Activated naive CD4-positive, alpha-beta T cell treated with anti-CD3 and anti-CD28 coated beads, Interleukin-2, amount 50 U/mL, for 24 hours (primary cell): ENCODE measurements at regions not wholly inside any gene's neighbourhood (a gene's known extent, or its start where the extent isn't known, plus 50 kb on each side); places are given as distances from the start of the nearest gene placed in this dataset.
"Not testable (repeated sequence)": the region's sequence is repeated elsewhere in the genome, so short reads cannot be mapped to it uniquely, and the experiment has no call there.

Experiments
- H3K27ac Mint-ChIP-seq: one replicate; pipeline ENCODE4 v1.8.0; 2021; ENCODE audit warnings: mild to moderate bottlenecking, mixed read lengths
- H3K27me3 Mint-ChIP-seq: one replicate; pipeline ENCODE4 v1.8.0; 2021; ENCODE audit warnings: mixed read lengths
- H3K36me3 Mint-ChIP-seq: one replicate; pipeline ENCODE4 v1.8.0; 2021; ENCODE audit warnings: mixed read lengths
- H3K4me1 Mint-ChIP-seq: one replicate; pipeline ENCODE4 v1.8.0; 2021; ENCODE audit warnings: mixed read lengths
- H3K4me3 Mint-ChIP-seq: one replicate; pipeline ENCODE4 v1.8.0; 2021; ENCODE audit warnings: mild to moderate bottlenecking, mixed read lengths
- H3K9me3 Mint-ChIP-seq: one replicate; pipeline ENCODE4 v1.8.0; 2021; ENCODE audit warnings: mixed read lengths

DNA sequence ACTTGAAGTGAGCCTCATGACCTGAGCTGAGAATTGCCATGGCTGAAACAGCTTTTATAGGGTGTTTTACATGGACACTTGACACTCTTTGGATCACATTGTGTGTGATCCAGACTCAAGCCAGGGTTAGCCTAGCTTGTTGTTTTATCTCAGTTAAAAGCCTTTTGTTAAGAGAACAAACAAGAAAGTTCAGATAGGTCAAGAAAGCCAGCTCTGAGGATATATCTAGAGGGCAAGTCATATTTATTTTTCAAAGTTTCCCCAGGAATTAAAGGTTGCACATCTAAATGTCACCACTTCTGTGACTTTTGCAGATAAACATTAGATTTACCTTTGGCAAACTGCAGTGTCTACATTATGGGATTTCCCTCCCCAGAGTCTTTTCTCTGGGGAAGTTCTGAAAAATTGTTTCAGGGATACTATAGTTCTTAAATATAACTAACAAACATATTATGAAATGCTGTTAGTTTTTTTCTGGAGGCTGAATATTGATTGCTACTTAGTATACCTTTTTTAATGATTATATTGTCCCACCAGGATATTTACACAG lies 134.5 kb downstream of the C9orf152 start:
- Mint-ChIP-seq H3K4me3 (no peak overlapping the region), H3K27me3 (no peaks in the 10 kb centered on the region), H3K27ac (no peak overlapping the region), H3K9me3 (no peaks in the 10 kb centered on the region), H3K4me1 (no peaks in the 10 kb centered on the region), H3K36me3 (no peaks in the 10 kb centered on the region)

GRCh38 chr9:110076894-110077725 lies 130.8 kb downstream of the C9orf152 start:
- Mint-ChIP-seq H3K36me3 (no peaks in the 10 kb centered on the region), H3K4me1 (peaks cover 17% of the 10 kb centered on the region), H3K9me3 (no peaks in the 10 kb centered on the region), H3K27me3 (no peaks in the 10 kb centered on the region), H3K4me3 (no peak overlapping the region), H3K27ac (no peak overlapping the region)

DNA sequence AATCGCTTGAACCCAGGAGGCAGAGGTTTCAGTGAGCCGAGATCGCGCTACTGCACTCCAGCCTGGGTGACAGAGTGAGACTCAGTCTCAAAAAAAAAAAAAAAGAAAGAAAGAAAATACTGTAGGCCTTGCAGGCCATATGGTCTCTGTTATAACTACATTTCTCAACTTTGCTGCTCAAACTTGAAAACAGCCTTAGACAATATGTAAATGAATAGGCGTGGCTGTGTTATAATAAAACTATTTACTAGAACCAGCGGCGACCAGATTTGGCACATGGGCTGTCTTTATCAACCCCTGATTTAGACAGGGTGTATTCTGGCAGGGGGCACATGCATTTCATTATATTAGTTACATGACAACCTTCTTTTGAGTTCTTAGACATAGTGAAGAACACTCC lies 130.0 kb downstream of the C9orf152 start:
- Mint-ChIP-seq H3K4me1 (peaks cover 17% of the 10 kb centered on the region), H3K4me3 (no peak overlapping the region)

GRCh38 chr9:110078604-110079003 lies 129.4 kb downstream of the C9orf152 start:
- no peaks in the 10 kb centered on the region for H3K27me3 Mint-ChIP-seq
- no peaks in the 10 kb centered on the region for H3K36me3 Mint-ChIP-seq
- no peak overlapping the region for H3K4me3 Mint-ChIP-seq
- H3K27ac Mint-ChIP-seq, result no peak overlapping the region
- peaks cover 17% of the 10 kb centered on the region for H3K4me1 Mint-ChIP-seq
- no peaks in the 10 kb centered on the region for H3K9me3 Mint-ChIP-seq

More for the DNA sequence above, 130.0 kb downstream of the C9orf152 start:
- Mint-ChIP-seq H3K36me3 (no peaks in the 10 kb centered on the region), H3K27me3 (no peaks in the 10 kb centered on the region), H3K27ac (no peak overlapping the region), H3K9me3 (no peaks in the 10 kb centered on the region)

GRCh38 chr9:110081395-110081794 lies 126.6 kb downstream of the C9orf152 start:
- H3K4me1 Mint-ChIP-seq, result peaks cover 17% of the 10 kb centered on the region
- no peak overlapping the region for H3K27ac Mint-ChIP-seq
- no peaks in the 10 kb centered on the region for H3K9me3 Mint-ChIP-seq
- H3K36me3 Mint-ChIP-seq, result no peaks in the 10 kb centered on the region
- no peaks in the 10 kb centered on the region for H3K27me3 Mint-ChIP-seq
- no peak overlapping the region for H3K4me3 Mint-ChIP-seq

DNA sequence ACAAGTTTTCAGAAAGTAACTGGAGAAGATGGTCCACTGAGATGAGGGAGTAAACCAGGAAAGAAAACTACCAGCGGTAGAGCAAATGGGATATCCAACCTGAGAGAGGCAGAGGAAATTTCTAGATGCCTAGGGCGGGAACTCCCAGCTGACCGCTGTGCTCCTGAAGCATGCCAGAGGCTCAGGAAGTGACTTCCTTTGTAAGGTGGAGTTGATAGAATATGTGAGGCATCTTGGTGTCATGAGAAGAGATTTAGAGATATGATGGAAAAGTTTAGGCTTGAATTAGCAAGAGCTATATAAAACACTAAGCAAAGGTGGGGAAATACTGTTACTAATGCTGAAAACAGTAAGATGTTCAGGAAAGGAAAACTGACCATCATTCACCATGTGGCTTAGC lies 124.1 kb downstream of the C9orf152 start:
- H3K4me1 Mint-ChIP-seq, result peaks cover 20% of the 10 kb centered on the region
- H3K27ac Mint-ChIP-seq, result no peak overlapping the region
- no peak overlapping the region for H3K4me3 Mint-ChIP-seq
- no peaks in the 10 kb centered on the region for H3K36me3 Mint-ChIP-seq
- H3K9me3 Mint-ChIP-seq, result no peaks in the 10 kb centered on the region
- H3K27me3 Mint-ChIP-seq, result no peaks in the 10 kb centered on the region

GRCh38 chr9:110086537-110086936 lies 121.4 kb downstream of the C9orf152 start:
- Mint-ChIP-seq H3K27ac (no peak overlapping the region), H3K4me1 (peaks cover 7% of the 10 kb centered on the region)

GRCh38 chr9:110087605-110088004 lies 120.4 kb downstream of the C9orf152 start:
- Mint-ChIP-seq H3K36me3 (no peaks in the 10 kb centered on the region), H3K9me3 (no peaks in the 10 kb centered on the region), H3K27me3 (peaks cover 1% of the 10 kb centered on the region), H3K4me1 (peaks cover 3% of the 10 kb centered on the region), H3K27ac (no peak overlapping the region), H3K4me3 (no peak overlapping the region)

More at GRCh38 chr9:110086537-110086936, 121.4 kb downstream of the C9orf152 start:
- H3K9me3 Mint-ChIP-seq, result no peaks in the 10 kb centered on the region
- H3K36me3 Mint-ChIP-seq, result no peaks in the 10 kb centered on the region
- H3K27me3 Mint-ChIP-seq, result peaks cover 1% of the 10 kb centered on the region
- no peak overlapping the region for H3K4me3 Mint-ChIP-seq

GRCh38 chr9:110088099-110088498 lies 119.9 kb downstream of the C9orf152 start:
- H3K27me3 Mint-ChIP-seq, result peaks cover 1% of the 10 kb centered on the region
- no peak overlapping the region for H3K27ac Mint-ChIP-seq
- no peaks in the 10 kb centered on the region for H3K36me3 Mint-ChIP-seq
- peaks cover 3% of the 10 kb centered on the region for H3K4me1 Mint-ChIP-seq
- no peaks in the 10 kb centered on the region for H3K9me3 Mint-ChIP-seq
- no peak overlapping the region for H3K4me3 Mint-ChIP-seq

DNA sequence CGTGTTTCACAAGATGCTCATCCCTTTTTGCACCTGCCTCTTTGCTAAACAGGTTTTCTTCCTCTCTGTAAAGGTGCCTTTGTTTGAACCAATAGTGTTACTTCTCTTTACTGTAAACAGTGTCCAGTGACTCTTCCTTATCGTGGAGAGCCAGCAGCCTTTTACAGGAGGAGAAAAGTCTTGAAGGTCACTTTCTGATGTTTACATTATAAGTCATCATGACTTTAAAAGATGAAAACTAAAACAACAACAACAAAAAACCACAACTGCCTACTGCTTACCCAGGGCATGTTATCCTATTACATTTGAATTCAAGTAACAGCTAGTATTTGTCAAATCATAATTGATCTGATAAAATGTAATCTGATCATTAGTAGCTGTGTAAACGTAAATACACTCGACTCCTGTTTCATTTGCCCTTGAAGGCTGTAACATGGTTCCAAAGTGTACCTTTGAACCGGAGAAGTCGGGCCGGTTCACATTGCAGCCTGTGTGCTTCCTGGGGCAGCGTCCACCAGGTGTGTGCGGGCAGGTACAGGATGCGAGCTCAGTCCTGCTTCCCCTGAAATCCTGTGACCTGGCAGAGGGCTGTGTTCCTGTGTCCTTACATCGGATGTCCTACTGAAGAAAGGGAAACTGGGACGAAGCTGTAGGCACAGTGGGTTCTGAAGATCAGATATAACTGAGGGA lies 118.1 kb downstream of the C9orf152 start:
- no peaks in the 10 kb centered on the region for H3K9me3 Mint-ChIP-seq
- no peak overlapping the region for H3K4me3 Mint-ChIP-seq
- H3K27ac Mint-ChIP-seq, result no peak overlapping the region
- peaks cover 3% of the 10 kb centered on the region for H3K4me1 Mint-ChIP-seq
- peaks cover 1% of the 10 kb centered on the region for H3K27me3 Mint-ChIP-seq
- no peaks in the 10 kb centered on the region for H3K36me3 Mint-ChIP-seq

DNA sequence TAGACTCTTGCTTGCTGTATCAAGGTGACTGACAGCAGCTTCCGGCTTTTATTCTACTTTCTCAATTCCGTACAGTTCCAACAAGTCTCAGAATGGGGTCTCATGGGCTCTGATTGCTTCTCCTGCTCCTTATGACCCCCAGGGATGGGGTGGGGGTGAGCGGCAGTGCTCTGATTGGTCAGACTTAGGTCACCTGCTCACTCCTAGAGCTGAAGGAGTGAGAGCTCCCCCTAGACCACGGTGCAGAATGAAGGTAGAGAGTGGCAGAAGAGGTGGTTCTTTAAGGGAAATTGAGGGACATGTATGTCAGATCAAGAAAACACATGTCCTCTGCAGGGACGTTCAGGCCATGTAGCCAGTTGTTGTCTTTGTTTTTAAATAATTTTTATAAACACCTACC lies 115.2 kb downstream of the C9orf152 start:
- Mint-ChIP-seq H3K4me3 (no peak overlapping the region), H3K36me3 (no peaks in the 10 kb centered on the region), H3K27me3 (peaks cover 1% of the 10 kb centered on the region), H3K9me3 (no peaks in the 10 kb centered on the region), H3K4me1 (no peaks in the 10 kb centered on the region), H3K27ac (no peak overlapping the region)

DNA sequence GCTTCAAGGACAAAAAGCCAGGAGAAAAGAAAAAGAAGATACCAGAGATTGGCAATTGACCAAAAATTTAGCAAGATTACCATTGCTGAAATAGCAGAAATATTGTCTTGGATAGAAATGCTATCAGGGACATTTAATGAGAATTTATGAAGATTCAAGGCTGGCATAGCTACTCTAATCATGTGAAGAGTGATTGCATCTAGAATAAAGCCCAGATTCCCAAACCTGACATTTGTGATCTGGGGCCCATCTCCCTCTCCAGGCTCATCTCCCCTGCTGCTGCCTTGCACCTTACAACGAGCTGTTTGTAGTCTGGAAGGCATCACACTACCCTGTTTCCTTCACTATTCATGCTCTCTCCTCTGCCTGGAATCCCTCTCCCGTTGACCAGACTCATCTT lies 114.5 kb downstream of the C9orf152 start:
- no peaks in the 10 kb centered on the region for H3K36me3 Mint-ChIP-seq
- H3K4me1 Mint-ChIP-seq, result no peaks in the 10 kb centered on the region
- no peak overlapping the region for H3K4me3 Mint-ChIP-seq
- peaks cover 1% of the 10 kb centered on the region for H3K27me3 Mint-ChIP-seq
- H3K27ac Mint-ChIP-seq, result no peak overlapping the region
- H3K9me3 Mint-ChIP-seq, result no peaks in the 10 kb centered on the region

GRCh38 chr9:110093871-110094270 lies 114.1 kb downstream of the C9orf152 start:
- H3K4me1 Mint-ChIP-seq, result no peaks in the 10 kb centered on the region
- peaks cover 1% of the 10 kb centered on the region for H3K36me3 Mint-ChIP-seq
- H3K27me3 Mint-ChIP-seq, result peaks cover 1% of the 10 kb centered on the region

GRCh38 chr9:110095161-110095595 lies 112.8 kb downstream of the C9orf152 start:
- no peaks in the 10 kb centered on the region for H3K9me3 Mint-ChIP-seq
- no peak overlapping the region for H3K27ac Mint-ChIP-seq
- peaks cover 1% of the 10 kb centered on the region for H3K27me3 Mint-ChIP-seq
- H3K36me3 Mint-ChIP-seq, result peaks cover 1% of the 10 kb centered on the region
- no peak overlapping the region for H3K4me3 Mint-ChIP-seq
- no peaks in the 10 kb centered on the region for H3K4me1 Mint-ChIP-seq

More at GRCh38 chr9:110093871-110094270, 114.1 kb downstream of the C9orf152 start:
- Mint-ChIP-seq H3K27ac (no peak overlapping the region), H3K4me3 (no peak overlapping the region), H3K9me3 (no peaks in the 10 kb centered on the region)

- Mint-ChIP-seq H3K36me3 (peaks cover 1% of the 10 kb centered on the region), H3K4me1 (no peaks in the 10 kb centered on the region), H3K4me3 (no peak overlapping the region), H3K27ac (no peak overlapping the region), H3K9me3 (no peaks in the 10 kb centered on the region), H3K27me3 (peaks cover 1% of the 10 kb centered on the region)
Measured at GRCh38 chr9:110095776-110096175, 112.2 kb downstream of the C9orf152 start.

GRCh38 chr9:110096674-110097073 lies 111.3 kb downstream of the C9orf152 start:
- not testable (repeated sequence) for H3K27me3 Mint-ChIP-seq, H3K27ac Mint-ChIP-seq, H3K36me3 Mint-ChIP-seq, H3K9me3 Mint-ChIP-seq, H3K4me1 Mint-ChIP-seq, H3K4me3 Mint-ChIP-seq
